H9 (cell line): ENCODE measurements at regions not wholly inside any gene's neighbourhood (a gene's known extent, or its start where the extent isn't known, plus 50 kb on each side); places are given as distances from the start of the nearest gene placed in this dataset.

Experiments used
- DNase-seq: peaks from one replicate; pipeline ENCODE4 v3.0.0-alpha.2; 2017
- H2AFZ ChIP-seq: one replicate; pipeline ENCODE4 v1.6.1; 2013; ENCODE audit warnings: mild to moderate bottlenecking, low read length, control low read depth, moderate library complexity
- H2AK5ac ChIP-seq: 2 replicates; pipeline ENCODE4 v1.6.1; 2013; ENCODE audit warnings: low read length, control low read depth, mixed read lengths; ENCODE audit not compliant: insufficient read length
- H2BK120ac ChIP-seq: one replicate; pipeline ENCODE4 v1.6.1; 2013; ENCODE audit warnings: low read depth, mild to moderate bottlenecking, low read length, control low read depth, inconsistent platforms; ENCODE audit not compliant: poor library complexity, severe bottlenecking
- H2BK12ac ChIP-seq: 2 replicates; pipeline ENCODE4 v1.6.1; 2013; ENCODE audit warnings: low read length, control low read depth, mixed read lengths, low read depth; ENCODE audit not compliant: insufficient read length
- H2BK15ac ChIP-seq: 2 replicates; pipeline ENCODE4 v1.6.1; 2013; ENCODE audit warnings: low read depth, low read length, control low read depth
- H2BK20ac ChIP-seq: one replicate; pipeline ENCODE4 v1.6.1; 2013; ENCODE audit warnings: low read depth, mild to moderate bottlenecking, low read length, control low read depth, inconsistent platforms; ENCODE audit not compliant: poor library complexity, severe bottlenecking
- H2BK5ac ChIP-seq: 2 replicates; pipeline ENCODE4 v1.6.1; 2013; ENCODE audit warnings: low read length, control low read depth, mixed read lengths; ENCODE audit not compliant: insufficient read length
- H3K14ac ChIP-seq: 2 replicates; pipeline ENCODE4 v1.6.1; 2013; ENCODE audit warnings: low read length, control low read depth; ENCODE audit not compliant: insufficient read depth
- H3K18ac ChIP-seq: 2 replicates; pipeline ENCODE4 v1.6.1; 2013; ENCODE audit warnings: low read depth, mild to moderate bottlenecking, mixed read lengths, low read length, control low read depth; ENCODE audit not compliant: insufficient read length
- H3K23ac ChIP-seq: 2 replicates; pipeline ENCODE4 v1.6.1; 2013; ENCODE audit warnings: low read length, control low read depth, mixed read lengths, low read depth; ENCODE audit not compliant: insufficient read length
- H3K23me2 ChIP-seq: 2 replicates; pipeline ENCODE4 v1.6.1; 2013; ENCODE audit warnings: low read depth, mild to moderate bottlenecking, mixed read lengths, low read length, control low read depth; ENCODE audit not compliant: insufficient read length, poor library complexity, severe bottlenecking
- H3K27ac ChIP-seq: 2 replicates; pipeline ENCODE4 v1.5.1; 2013; ENCODE audit warnings: low read length, control low read depth, mixed read lengths, low read depth; ENCODE audit not compliant: insufficient read length
- H3K27me3 ChIP-seq: 2 replicates; pipeline ENCODE4 v1.6.1; 2013; ENCODE audit warnings: low read length, control low read depth, inconsistent platforms; ENCODE audit not compliant: insufficient read depth
- H3K4ac ChIP-seq: 2 replicates; pipeline ENCODE4 v1.6.1; 2013; ENCODE audit warnings: low read depth, mild to moderate bottlenecking, control low read depth, inconsistent platforms, low read length, moderate library complexity
- H3K4me1 ChIP-seq: 2 replicates; pipeline ENCODE4 v1.6.1; 2013; ENCODE audit warnings: low read length, control low read depth, inconsistent platforms; ENCODE audit not compliant: insufficient read depth
- H3K4me2 ChIP-seq: 2 replicates; pipeline ENCODE4 v1.6.1; 2013; ENCODE audit warnings: low read length, control low read depth, mixed read lengths; ENCODE audit not compliant: insufficient read length, insufficient read depth
- H3K56ac ChIP-seq: 2 replicates; pipeline ENCODE4 v1.6.1; 2013; ENCODE audit warnings: low read depth, mild to moderate bottlenecking, mixed read lengths, low read length, control low read depth; ENCODE audit not compliant: insufficient read length
- H3K79me1 ChIP-seq: 2 replicates; pipeline ENCODE4 v1.6.1; 2013; ENCODE audit warnings: low read depth, mild to moderate bottlenecking, moderate library complexity, low read length, control low read depth, inconsistent platforms; ENCODE audit not compliant: insufficient read depth, poor library complexity, severe bottlenecking
- H3K79me2 ChIP-seq: 2 replicates; pipeline ENCODE4 v1.6.1; 2013; ENCODE audit warnings: low read length, control low read depth, inconsistent platforms; ENCODE audit not compliant: insufficient read depth
- H3K9ac ChIP-seq: 2 replicates; pipeline ENCODE4 v1.6.1; 2013; ENCODE audit warnings: low read length, control low read depth, mixed read lengths; ENCODE audit not compliant: insufficient read length; ENCODE audit errors: extremely low read depth
- H3K9me3 ChIP-seq: one replicate; pipeline ENCODE4 v1.6.1; 2013; ENCODE audit warnings: low read depth, low read length, inconsistent platforms; ENCODE audit not compliant: control insufficient read depth
- H3T11ph ChIP-seq: one replicate; pipeline ENCODE4 v1.6.1; 2013; ENCODE audit warnings: mild to moderate bottlenecking, low read length, control low read depth, inconsistent platforms
- H4K20me1 ChIP-seq: one replicate; pipeline ENCODE4 v1.6.1; 2013; ENCODE audit not compliant: control insufficient read depth, insufficient read length, insufficient read depth
- H4K5ac ChIP-seq: 2 replicates; pipeline ENCODE4 v1.6.1; 2013; ENCODE audit warnings: low read depth, mild to moderate bottlenecking, mixed read lengths, low read length, control low read depth; ENCODE audit not compliant: insufficient read length
- H4K8ac ChIP-seq: replicated peaks from 2 replicates; pipeline ENCODE4 v1.6.1; 2013; ENCODE audit warnings: low read length, control low read depth, mixed read lengths, low read depth; ENCODE audit not compliant: insufficient read length
- H4K91ac ChIP-seq: 2 replicates; pipeline ENCODE4 v1.6.1; 2013; ENCODE audit warnings: low read depth, mild to moderate bottlenecking, moderate library complexity, mixed read lengths, low read length, control low read depth; ENCODE audit not compliant: insufficient read length
- H3K27ac Mint-ChIP-seq, 3 experiments: 2 replicates in 2 of 3; 3 replicates in 1 of 3; pipeline ENCODE4 v1.8.0; 2020 to 2021; ENCODE audit warnings: mixed read lengths in 3 of 3, mild to moderate bottlenecking in 1 of 3, moderate library complexity in 1 of 3
- H3K27me3 Mint-ChIP-seq: 2 replicates; pipeline ENCODE4 v1.8.0; 2021; ENCODE audit warnings: low read depth, mild to moderate bottlenecking, moderate library complexity, mixed read lengths
- H3K36me3 Mint-ChIP-seq, 3 experiments: 2 replicates in 2 of 3; 3 replicates in 1 of 3; pipeline ENCODE4 v1.8.0; 2020 to 2021; ENCODE audit warnings: low read depth in 3 of 3, mixed read lengths in 3 of 3; ENCODE audit not compliant: insufficient read depth in 1 of 3
- H3K4me1 Mint-ChIP-seq, 2 experiments: 2 replicates each; pipeline ENCODE4 v1.8.0; 2020; ENCODE audit warnings: mixed read lengths in 2 of 2
- H3K4me3 Mint-ChIP-seq, 2 experiments: 2 replicates in 1 of 2; 3 replicates in 1 of 2; pipeline ENCODE4 v1.8.0; 2020 to 2021; ENCODE audit warnings: mild to moderate bottlenecking in 2 of 2, mixed read lengths in 2 of 2, moderate library complexity in 1 of 2
- H3K9me3 Mint-ChIP-seq, 2 experiments: 2 replicates in 1 of 2; 3 replicates in 1 of 2; pipeline ENCODE4 v1.8.0; 2020; ENCODE audit warnings: mild to moderate bottlenecking in 2 of 2, mixed read lengths in 2 of 2, moderate library complexity in 1 of 2
- WGBS: extraction: QIAGEN DNeasy Blood & Tissue Kit; methylation state at CpG from one replicate; pipeline ENCODE4 v1.1.7; 2013; ENCODE audit warnings: missing lambda C conversion rate, low lambda C conversion rate, mixed read lengths; ENCODE audit not compliant: insufficient read length; ENCODE audit errors: extremely low coverage; 5-methylcytosine and 5-hydroxymethylcytosine counted together
- TF ChIP-seq, protein P1 (sequence below): fragments of 200-600 bp; sonication (generic); conservative IDR thresholded peaks from 3 replicates; pipeline ENCODE4 v1.8.0; 2021; ENCODE audit warnings: antibody characterized with exemption, mild to moderate bottlenecking

DNA sequence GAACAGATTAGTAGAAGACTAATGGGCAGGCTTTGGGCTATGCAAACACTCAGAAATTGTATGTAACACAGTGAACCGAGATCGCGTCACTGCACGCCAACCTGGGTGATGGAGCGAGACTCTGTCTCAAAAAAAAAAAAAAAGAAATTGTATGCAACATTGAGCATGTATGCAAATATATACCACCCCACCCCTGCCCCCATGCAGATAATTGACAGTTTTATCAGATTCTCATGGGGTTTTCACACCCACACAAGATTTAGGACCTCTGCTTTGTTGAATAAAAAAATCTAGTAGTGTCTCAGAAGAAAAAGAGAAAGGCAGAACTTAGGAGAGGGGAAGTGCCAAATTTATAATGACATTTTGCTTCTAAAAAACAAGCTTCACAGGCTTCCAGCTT lies 131.6 kb upstream of the FN1 start:
- Histone ChIP-seq H2BK20ac (no peak overlapping the region), H2BK12ac (no peak overlapping the region), H4K20me1 (no peaks in the 10 kb centered on the region), H3K23me2 (no peaks in the 10 kb centered on the region), H2BK5ac (no peak overlapping the region), H3K79me1 (no peaks in the 10 kb centered on the region), H3K9me3 (no peaks in the 10 kb centered on the region), H3K79me2 (no peaks in the 10 kb centered on the region), H4K8ac (no peak overlapping the region), H4K5ac (no peak overlapping the region), H3K23ac (no peak overlapping the region), H3K27ac (no peak overlapping the region), H2BK15ac (no peak overlapping the region), H2AK5ac (no peak overlapping the region), H3K56ac (no peak overlapping the region), H3T11ph (no peak overlapping the region), H4K91ac (no peak overlapping the region), H3K9ac (no peak overlapping the region), H3K27me3 (no peaks in the 10 kb centered on the region), H3K18ac (no peak overlapping the region), H3K4me1 (no peaks in the 10 kb centered on the region), H3K4me2 (no peak overlapping the region), H3K14ac (no peak overlapping the region), H3K4ac (no peak overlapping the region), H2AFZ (no peak overlapping the region), H2BK120ac (no peak overlapping the region)
- H3K4me3 Mint-ChIP-seq, result no peak overlapping the region
- no peak for DNase-seq
- H3K27ac Mint-ChIP-seq, result no peak overlapping the region
- no peaks in the 10 kb centered on the region for H3K27me3 Mint-ChIP-seq
- TF ChIP-seq, protein P1, sequence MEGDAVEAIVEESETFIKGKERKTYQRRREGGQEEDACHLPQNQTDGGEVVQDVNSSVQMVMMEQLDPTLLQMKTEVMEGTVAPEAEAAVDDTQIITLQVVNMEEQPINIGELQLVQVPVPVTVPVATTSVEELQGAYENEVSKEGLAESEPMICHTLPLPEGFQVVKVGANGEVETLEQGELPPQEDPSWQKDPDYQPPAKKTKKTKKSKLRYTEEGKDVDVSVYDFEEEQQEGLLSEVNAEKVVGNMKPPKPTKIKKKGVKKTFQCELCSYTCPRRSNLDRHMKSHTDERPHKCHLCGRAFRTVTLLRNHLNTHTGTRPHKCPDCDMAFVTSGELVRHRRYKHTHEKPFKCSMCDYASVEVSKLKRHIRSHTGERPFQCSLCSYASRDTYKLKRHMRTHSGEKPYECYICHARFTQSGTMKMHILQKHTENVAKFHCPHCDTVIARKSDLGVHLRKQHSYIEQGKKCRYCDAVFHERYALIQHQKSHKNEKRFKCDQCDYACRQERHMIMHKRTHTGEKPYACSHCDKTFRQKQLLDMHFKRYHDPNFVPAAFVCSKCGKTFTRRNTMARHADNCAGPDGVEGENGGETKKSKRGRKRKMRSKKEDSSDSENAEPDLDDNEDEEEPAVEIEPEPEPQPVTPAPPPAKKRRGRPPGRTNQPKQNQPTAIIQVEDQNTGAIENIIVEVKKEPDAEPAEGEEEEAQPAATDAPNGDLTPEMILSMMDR, result no peak
- no peaks in the 10 kb centered on the region for H3K4me1 Mint-ChIP-seq
- no CpG with 5 or more reads among the region's 5 CpGs for WGBS
- H3K36me3 Mint-ChIP-seq, result no peaks in the 10 kb centered on the region
- H3K9me3 Mint-ChIP-seq, result no peaks in the 10 kb centered on the region
